ENCODE measurements at regions not wholly inside any gene's neighbourhood (a gene's known extent, or its start where the extent isn't known, plus 50 kb on each side); places are given as distances from the start of the nearest gene placed in this dataset.

DNA sequence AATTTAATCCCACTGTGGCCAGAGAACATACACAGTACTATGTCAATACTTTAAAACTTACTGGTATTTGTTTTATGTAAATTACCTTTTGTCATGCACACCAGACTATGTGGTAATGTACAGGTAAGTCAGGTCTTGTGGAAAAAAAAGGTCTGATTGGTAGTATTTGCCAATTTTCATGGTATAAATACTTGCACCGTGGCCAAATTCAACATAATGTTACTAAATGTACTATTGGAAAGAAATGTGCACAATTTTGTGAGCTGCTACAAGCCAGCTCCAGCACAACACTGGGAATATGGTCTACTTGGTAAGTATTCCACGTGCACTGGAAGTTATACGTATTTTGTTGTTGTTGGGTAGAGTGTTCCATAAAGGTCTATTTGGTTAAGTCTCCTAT is 392.5 kb downstream of the RPS24 start:
- TF ChIP-seq CTCF (IDR thresholded peaks at IDR 0.05; ENCODE audit: insufficient read depth, missing control alignments), result no peak
- DNase-seq (ENCODE audit: insufficient read length, low spot score) (no peak), FAIRE-seq (no peak)

- no peak for DNase-seq (ENCODE audit: insufficient read length, low spot score)
- no peak for FAIRE-seq
These were observed 393.9 kb downstream of the RPS24 start for GRCh38 chr10:78427497-78428031.

GRCh38 chr10:78428579-78428978 is 394.9 kb downstream of the RPS24 start:
- TF ChIP-seq CTCF (IDR thresholded peaks at IDR 0.05; ENCODE audit: insufficient read depth, missing control alignments), result no peak
- FAIRE-seq, result no peak

More at GRCh38 chr10:78427497-78428031, 393.9 kb downstream of the RPS24 start:
- no peak for TF ChIP-seq CTCF (IDR thresholded peaks at IDR 0.05; ENCODE audit: insufficient read depth, missing control alignments)

DNA sequence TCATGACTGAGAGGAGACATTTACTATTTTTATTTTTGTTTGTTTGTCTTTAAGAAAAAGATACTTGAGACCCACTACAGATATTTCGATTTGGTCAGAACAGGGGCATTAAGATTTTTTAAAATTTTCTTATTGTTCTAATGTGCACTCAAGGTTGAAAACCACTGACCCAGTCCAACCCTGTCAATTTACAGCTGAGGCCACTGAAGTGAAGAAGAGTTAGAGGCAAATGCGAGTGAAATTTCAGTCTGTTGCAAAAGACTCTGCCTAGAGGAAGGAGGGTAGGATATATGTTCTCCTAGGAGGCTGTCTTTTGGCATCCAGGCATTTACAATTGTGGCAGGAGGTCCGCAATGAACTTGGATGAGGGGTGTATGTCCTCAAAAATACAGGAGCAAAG is 396.3 kb downstream of the RPS24 start:
- no peak for FAIRE-seq
- no peak for TF ChIP-seq CTCF (IDR thresholded peaks at IDR 0.05; ENCODE audit: insufficient read depth, missing control alignments)
- no peak for DNase-seq (ENCODE audit: insufficient read length, low spot score)

More at GRCh38 chr10:78428579-78428978, 394.9 kb downstream of the RPS24 start:
- no peak for DNase-seq (ENCODE audit: insufficient read length, low spot score)

DNA sequence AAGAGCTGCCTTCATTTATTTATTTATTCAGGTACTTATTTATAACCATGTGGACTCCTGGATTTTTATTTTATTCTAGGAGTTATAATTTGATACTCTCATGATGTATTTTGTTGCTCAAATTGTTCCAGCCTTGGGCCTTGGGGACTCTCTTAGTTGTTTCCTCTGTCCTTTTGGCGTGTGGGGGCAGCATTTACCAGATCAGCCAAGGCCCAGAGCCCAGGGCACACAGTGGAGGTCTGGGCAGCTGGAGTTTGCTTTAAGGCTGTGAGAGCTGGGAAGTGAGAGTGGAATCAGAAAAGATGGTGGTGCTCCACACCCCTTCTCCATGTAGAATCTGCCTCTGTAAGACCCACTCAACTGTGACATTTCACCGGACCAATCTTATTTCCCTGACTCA is 398.9 kb downstream of the RPS24 start:
- FAIRE-seq (no peak), DNase-seq (ENCODE audit: insufficient read length, low spot score) (no peak)
- TF ChIP-seq CTCF (IDR thresholded peaks at IDR 0.05; ENCODE audit: insufficient read depth, missing control alignments), result no peak

DNA sequence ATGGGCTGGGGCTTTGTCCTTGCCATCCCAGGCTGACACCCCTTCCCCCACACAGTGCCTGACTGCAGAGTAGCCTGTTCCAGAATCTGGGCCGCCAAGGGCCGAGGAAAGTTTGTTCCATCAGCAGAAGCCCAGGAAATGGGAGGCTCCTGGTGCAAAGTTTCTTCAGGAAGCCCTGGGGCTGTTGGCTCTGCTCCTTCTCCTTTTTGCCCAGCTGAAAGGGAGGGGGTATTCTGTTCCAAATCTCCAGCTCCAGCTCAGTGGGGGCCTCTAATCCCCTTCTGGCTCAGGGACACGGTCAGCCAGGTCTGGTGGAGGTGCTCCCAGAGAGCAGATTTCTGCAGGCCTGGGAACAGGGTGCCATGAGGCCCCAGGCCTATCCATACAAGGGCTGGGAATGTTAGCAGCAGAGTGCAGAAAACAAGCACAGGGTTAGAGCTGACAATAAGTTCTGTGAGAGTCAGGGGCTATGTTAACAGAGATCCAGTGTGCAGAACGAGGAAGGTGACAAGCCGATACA is 399.5 kb downstream of the RPS24 start:
- DNase-seq (ENCODE audit: insufficient read length, low spot score) (no peak), FAIRE-seq (no peak)
- TF ChIP-seq CTCF (IDR thresholded peaks at IDR 0.05; ENCODE audit: insufficient read depth, missing control alignments), result no peak

DNA sequence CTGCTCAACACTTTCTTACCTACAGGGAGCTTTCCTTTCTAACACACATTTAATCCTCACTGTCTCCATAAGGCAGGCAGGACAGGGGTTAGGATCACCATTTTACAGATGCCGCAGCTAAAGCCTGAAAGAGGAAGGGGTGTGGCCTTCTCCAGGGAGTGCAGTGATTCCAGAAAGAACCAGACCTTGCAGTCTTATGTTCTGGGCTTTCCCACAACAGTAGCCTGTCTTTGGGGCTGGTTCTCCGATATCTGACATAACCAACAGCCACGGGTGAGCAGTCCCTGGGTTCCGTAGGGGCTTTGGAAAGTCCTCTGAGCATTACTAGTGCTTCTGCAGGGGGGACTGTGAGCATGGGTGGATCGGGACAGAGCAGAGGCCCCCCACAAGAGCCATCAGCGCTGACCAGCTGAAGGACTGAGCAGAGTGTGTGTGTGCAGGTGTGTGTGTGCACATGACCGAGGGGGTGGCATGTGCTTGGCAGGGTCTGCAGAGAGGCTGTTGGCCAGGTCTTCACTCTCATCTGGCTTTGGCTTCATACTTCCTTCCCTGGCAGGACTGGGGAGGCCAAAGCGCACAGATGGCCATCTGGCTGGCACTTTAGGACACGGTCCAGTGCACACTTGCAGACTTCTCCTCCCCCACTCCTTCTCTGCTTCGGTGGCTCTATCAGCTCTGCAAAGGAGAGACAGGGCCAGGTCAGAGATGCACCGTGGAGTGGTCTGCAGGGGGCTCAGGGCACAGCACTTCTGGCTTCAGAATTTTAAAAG is 400.3 kb downstream of the RPS24 start:
- TF ChIP-seq CTCF (IDR thresholded peaks at IDR 0.05; ENCODE audit: insufficient read depth, missing control alignments), result no peak
- FAIRE-seq (no peak), DNase-seq (ENCODE audit: insufficient read length, low spot score) (no peak)

Measured in D721Med (cell line).